Activated T-cell treated with anti-CD3 and anti-CD28 coated beads, Interleukin-2, amount 50 U/mL, for 24 hours (primary cell): ENCODE measurements at regions not wholly inside any gene's neighbourhood (a gene's known extent, or its start where the extent isn't known, plus 50 kb on each side); places are given as distances from the start of the nearest gene placed in this dataset.

ENCODE experiments used
- DNase-seq: peaks from one replicate; pipeline ENCODE4 v3.0.0-alpha.2; 2020
- H3K27ac Mint-ChIP-seq: 2 replicates; pipeline ENCODE4 v1.8.0; 2020; ENCODE audit warnings: mild to moderate bottlenecking, mixed read lengths
- H3K27me3 Mint-ChIP-seq: 2 replicates; pipeline ENCODE4 v1.8.0; 2020; ENCODE audit warnings: mixed read lengths
- H3K36me3 Mint-ChIP-seq: 2 replicates; pipeline ENCODE4 v1.8.0; 2020; ENCODE audit warnings: low read depth, mixed read lengths
- H3K4me1 Mint-ChIP-seq: 2 replicates; pipeline ENCODE4 v1.8.0; 2020; ENCODE audit warnings: low read depth, mixed read lengths
- H3K4me3 Mint-ChIP-seq: 2 replicates; pipeline ENCODE4 v1.8.0; 2020; ENCODE audit warnings: mild to moderate bottlenecking, moderate library complexity, mixed read lengths
- H3K9me3 Mint-ChIP-seq: 2 replicates; pipeline ENCODE4 v1.8.0; 2020; ENCODE audit warnings: mixed read lengths

GRCh38 chr15:31485431-31485830 lies 158.8 kb downstream of the KLF13 start:
- Mint-ChIP-seq H3K36me3 (peaks cover 23% of the 10 kb centered on the region), H3K27ac (no peak overlapping the region), H3K4me3 (no peak overlapping the region), H3K4me1 (peaks cover 81% of the 10 kb centered on the region), H3K9me3 (no peaks in the 10 kb centered on the region), H3K27me3 (peaks cover 2% of the 10 kb centered on the region)
- peak; percentile 29 for DNase-seq

GRCh38 chr15:31485911-31486461 lies 159.4 kb downstream of the KLF13 start:
- peak; percentile 30 for DNase-seq
- Mint-ChIP-seq H3K27me3 (peaks cover 2% of the 10 kb centered on the region), H3K36me3 (peaks cover 19% of the 10 kb centered on the region), H3K9me3 (no peaks in the 10 kb centered on the region), H3K4me3 (no peak overlapping the region), H3K4me1 (peaks cover 78% of the 10 kb centered on the region), H3K27ac (no peak overlapping the region)

- Mint-ChIP-seq H3K4me1 (peaks cover 78% of the 10 kb centered on the region), H3K27ac (peak overlapping the region; percentile 57), H3K27me3 (peaks cover 2% of the 10 kb centered on the region), H3K9me3 (peaks cover 4% of the 10 kb centered on the region), H3K36me3 (peaks cover 19% of the 10 kb centered on the region), H3K4me3 (no peak overlapping the region)
- DNase-seq = peak; percentile 33
Observed at GRCh38 chr15:31486506-31486905, 159.9 kb downstream of the KLF13 start.

- DNase-seq = peak; percentile 28
- peak overlapping the region; percentile 57 for H3K27ac Mint-ChIP-seq
- peaks cover 73% of the 10 kb centered on the region for H3K4me1 Mint-ChIP-seq
- peaks cover 17% of the 10 kb centered on the region for H3K36me3 Mint-ChIP-seq
- peaks cover 2% of the 10 kb centered on the region for H3K27me3 Mint-ChIP-seq
- no peak overlapping the region for H3K4me3 Mint-ChIP-seq
- H3K9me3 Mint-ChIP-seq = peaks cover 9% of the 10 kb centered on the region
Observed at GRCh38 chr15:31486906-31487695, 160.5 kb downstream of the KLF13 start.

- H3K4me1 Mint-ChIP-seq = peaks cover 65% of the 10 kb centered on the region
Observed at GRCh38 chr15:31487811-31488436, 161.3 kb downstream of the KLF13 start.

GRCh38 chr15:31488437-31489204 lies 162.0 kb downstream of the KLF13 start:
- H3K4me1 Mint-ChIP-seq = peaks cover 64% of the 10 kb centered on the region
- DNase-seq = peak; percentile 70
- H3K4me3 Mint-ChIP-seq = peak overlapping the region; percentile 37

More at GRCh38 chr15:31487811-31488436, 161.3 kb downstream of the KLF13 start:
- peaks cover 2% of the 10 kb centered on the region for H3K27me3 Mint-ChIP-seq
- H3K36me3 Mint-ChIP-seq = peaks cover 10% of the 10 kb centered on the region
- DNase-seq = no peak
- peaks cover 9% of the 10 kb centered on the region for H3K9me3 Mint-ChIP-seq
- peak overlapping the region; percentile 37 for H3K4me3 Mint-ChIP-seq
- H3K27ac Mint-ChIP-seq = peak overlapping the region; percentile 85

GRCh38 chr15:31489281-31489680 lies 162.6 kb downstream of the KLF13 start:
- Mint-ChIP-seq H3K27me3 (peaks cover under 1% of the 10 kb centered on the region), H3K4me3 (no peak overlapping the region), H3K27ac (no peak overlapping the region), H3K36me3 (peaks cover 7% of the 10 kb centered on the region), H3K9me3 (peaks cover 11% of the 10 kb centered on the region), H3K4me1 (peaks cover 61% of the 10 kb centered on the region)
- DNase-seq = no peak

More at GRCh38 chr15:31488437-31489204, 162.0 kb downstream of the KLF13 start:
- H3K36me3 Mint-ChIP-seq = peaks cover 8% of the 10 kb centered on the region
- peaks cover 2% of the 10 kb centered on the region for H3K27me3 Mint-ChIP-seq
- H3K27ac Mint-ChIP-seq = peak overlapping the region; percentile 85
- peaks cover 11% of the 10 kb centered on the region for H3K9me3 Mint-ChIP-seq

- Mint-ChIP-seq H3K4me1 (peaks cover 54% of the 10 kb centered on the region), H3K27me3 (no peaks in the 10 kb centered on the region), H3K36me3 (peaks cover 7% of the 10 kb centered on the region), H3K27ac (no peak overlapping the region), H3K4me3 (no peak overlapping the region), H3K9me3 (peaks cover 11% of the 10 kb centered on the region)
- peak; percentile 60 for DNase-seq
Observed at GRCh38 chr15:31489801-31490646, 163.4 kb downstream of the KLF13 start.

- Mint-ChIP-seq H3K4me3 (no peak overlapping the region), H3K27me3 (no peaks in the 10 kb centered on the region), H3K9me3 (peaks cover 11% of the 10 kb centered on the region), H3K4me1 (peaks cover 14% of the 10 kb centered on the region), H3K27ac (no peak overlapping the region), H3K36me3 (peaks cover 7% of the 10 kb centered on the region)
- DNase-seq = no peak
Observed at GRCh38 chr15:31494786-31495185, 168.2 kb downstream of the KLF13 start.

GRCh38 chr15:31495281-31495680 lies 168.6 kb downstream of the KLF13 start:
- Mint-ChIP-seq H3K4me3 (no peak overlapping the region), H3K4me1 (peaks cover 9% of the 10 kb centered on the region), H3K9me3 (peaks cover 11% of the 10 kb centered on the region), H3K27ac (no peak overlapping the region), H3K27me3 (no peaks in the 10 kb centered on the region), H3K36me3 (peaks cover 7% of the 10 kb centered on the region)
- DNase-seq = no peak

GRCh38 chr15:31497838-31498237 lies 171.2 kb downstream of the KLF13 start:
- Mint-ChIP-seq H3K4me1 (no peaks in the 10 kb centered on the region), H3K27me3 (no peaks in the 10 kb centered on the region), H3K36me3 (no peaks in the 10 kb centered on the region), H3K9me3 (peaks cover 3% of the 10 kb centered on the region), H3K27ac (no peak overlapping the region), H3K4me3 (no peak overlapping the region)
- DNase-seq = no peak

GRCh38 chr15:31498329-31498728 lies 171.7 kb downstream of the KLF13 start:
- Mint-ChIP-seq H3K36me3 (no peaks in the 10 kb centered on the region), H3K4me3 (no peak overlapping the region), H3K27ac (no peak overlapping the region), H3K27me3 (no peaks in the 10 kb centered on the region), H3K9me3 (no peaks in the 10 kb centered on the region), H3K4me1 (no peaks in the 10 kb centered on the region)
- no peak for DNase-seq

- H3K4me3 Mint-ChIP-seq = no peak overlapping the region
- no peak for DNase-seq
- H3K36me3 Mint-ChIP-seq = no peaks in the 10 kb centered on the region
- H3K27ac Mint-ChIP-seq = no peak overlapping the region
- no peaks in the 10 kb centered on the region for H3K4me1 Mint-ChIP-seq
- no peaks in the 10 kb centered on the region for H3K9me3 Mint-ChIP-seq
- no peaks in the 10 kb centered on the region for H3K27me3 Mint-ChIP-seq
Observed at GRCh38 chr15:31498756-31499155, 172.1 kb downstream of the KLF13 start.
